ENCODE measurements at regions not wholly inside any gene's neighbourhood (a gene's known extent, or its start where the extent isn't known, plus 50 kb on each side); places are given as distances from the start of the nearest gene placed in this dataset.

DNA sequence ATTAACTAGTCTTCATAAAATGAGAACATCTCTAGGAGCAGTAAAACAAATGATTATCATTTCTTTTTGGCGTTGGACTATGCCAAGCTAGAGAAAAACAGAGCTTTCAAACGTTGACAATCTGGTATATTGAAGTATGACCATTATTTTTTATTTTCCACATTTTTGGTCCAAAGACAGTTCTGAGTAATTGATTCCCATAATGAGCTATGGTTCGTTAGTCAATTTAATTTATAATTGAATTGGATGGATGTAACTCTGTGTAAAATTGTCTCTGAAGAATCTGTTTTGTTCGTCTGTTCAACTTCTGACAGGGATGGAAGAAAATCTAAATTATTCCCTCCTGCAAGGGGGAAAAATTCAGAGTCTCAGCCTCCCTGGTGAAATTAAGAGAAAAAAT, 234.5 kb downstream of the LMO4 start:
- TF ChIP-seq, protein P1, sequence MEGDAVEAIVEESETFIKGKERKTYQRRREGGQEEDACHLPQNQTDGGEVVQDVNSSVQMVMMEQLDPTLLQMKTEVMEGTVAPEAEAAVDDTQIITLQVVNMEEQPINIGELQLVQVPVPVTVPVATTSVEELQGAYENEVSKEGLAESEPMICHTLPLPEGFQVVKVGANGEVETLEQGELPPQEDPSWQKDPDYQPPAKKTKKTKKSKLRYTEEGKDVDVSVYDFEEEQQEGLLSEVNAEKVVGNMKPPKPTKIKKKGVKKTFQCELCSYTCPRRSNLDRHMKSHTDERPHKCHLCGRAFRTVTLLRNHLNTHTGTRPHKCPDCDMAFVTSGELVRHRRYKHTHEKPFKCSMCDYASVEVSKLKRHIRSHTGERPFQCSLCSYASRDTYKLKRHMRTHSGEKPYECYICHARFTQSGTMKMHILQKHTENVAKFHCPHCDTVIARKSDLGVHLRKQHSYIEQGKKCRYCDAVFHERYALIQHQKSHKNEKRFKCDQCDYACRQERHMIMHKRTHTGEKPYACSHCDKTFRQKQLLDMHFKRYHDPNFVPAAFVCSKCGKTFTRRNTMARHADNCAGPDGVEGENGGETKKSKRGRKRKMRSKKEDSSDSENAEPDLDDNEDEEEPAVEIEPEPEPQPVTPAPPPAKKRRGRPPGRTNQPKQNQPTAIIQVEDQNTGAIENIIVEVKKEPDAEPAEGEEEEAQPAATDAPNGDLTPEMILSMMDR (conservative IDR thresholded peaks at IDR 0.05) = no peak

DNA sequence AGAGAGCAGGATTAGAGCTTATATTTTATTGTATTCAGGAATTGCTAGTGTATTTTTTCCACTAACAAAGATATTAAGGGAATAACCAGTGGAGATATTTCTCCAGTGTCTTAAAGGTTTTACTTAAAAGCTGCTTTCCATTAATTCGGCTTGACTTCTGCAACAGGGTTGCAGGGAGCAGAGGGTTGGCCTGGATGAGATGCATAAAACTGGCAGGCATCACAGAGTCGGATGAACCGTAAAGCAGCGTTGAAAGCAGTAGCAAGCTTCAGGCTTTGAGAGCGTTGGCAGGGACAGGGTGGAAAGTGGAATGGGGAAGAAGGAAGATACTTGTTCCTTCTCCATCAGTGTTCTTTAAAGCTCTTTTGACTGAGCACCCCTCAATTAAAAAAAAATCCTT, 237.2 kb downstream of the LMO4 start:
- H3K27ac ChIP-seq = no peak overlapping the region
- TF ChIP-seq, protein P1 (conservative IDR thresholded peaks at IDR 0.05) = no peak

More for the DNA sequence above, 234.5 kb downstream of the LMO4 start:
- H3K27ac ChIP-seq = no peak overlapping the region

DNA sequence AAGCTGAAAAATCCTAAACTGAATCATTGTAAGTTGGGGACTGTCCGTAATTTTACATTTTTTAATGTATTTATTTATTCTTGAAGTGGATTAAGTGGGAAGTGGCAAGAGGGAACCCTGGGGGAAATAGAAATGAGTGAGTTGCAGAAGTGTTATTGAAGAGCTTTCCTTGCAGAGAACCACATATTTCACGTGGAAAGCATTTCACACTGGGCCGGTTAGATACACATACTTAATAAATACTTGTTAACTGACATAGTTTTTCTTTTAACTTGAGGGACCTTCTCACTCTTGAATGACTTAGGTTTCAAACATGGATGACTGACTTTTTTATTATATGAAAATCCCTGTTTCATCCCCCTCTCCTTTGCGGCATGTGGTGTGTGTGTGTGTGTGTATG, 239.3 kb downstream of the LMO4 start:
- no peak overlapping the region for H3K27ac ChIP-seq
- TF ChIP-seq, protein P1 (conservative IDR thresholded peaks at IDR 0.05) = no peak

DNA sequence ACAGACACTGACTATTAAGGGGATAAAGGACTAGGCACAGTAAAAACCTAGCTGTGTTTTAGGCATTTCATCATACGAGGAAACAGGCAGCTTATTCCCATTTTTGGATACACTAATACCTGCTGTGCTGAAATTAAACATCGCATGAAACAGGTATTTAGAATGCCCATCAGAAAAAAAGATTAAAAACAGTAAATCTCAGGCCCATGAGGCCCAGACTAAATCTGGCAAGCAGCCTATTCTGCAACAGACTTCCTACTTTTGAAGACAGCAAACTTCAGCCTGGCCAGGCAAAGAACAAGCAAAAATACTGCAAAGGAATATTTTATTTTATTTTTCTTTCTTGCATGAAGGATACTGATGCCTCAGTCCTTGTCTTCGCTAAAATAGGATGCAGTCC, 240.2 kb downstream of the LMO4 start:
- TF ChIP-seq, protein P1 (conservative IDR thresholded peaks at IDR 0.05) = no peak
- no peak overlapping the region for H3K27ac ChIP-seq

DNA sequence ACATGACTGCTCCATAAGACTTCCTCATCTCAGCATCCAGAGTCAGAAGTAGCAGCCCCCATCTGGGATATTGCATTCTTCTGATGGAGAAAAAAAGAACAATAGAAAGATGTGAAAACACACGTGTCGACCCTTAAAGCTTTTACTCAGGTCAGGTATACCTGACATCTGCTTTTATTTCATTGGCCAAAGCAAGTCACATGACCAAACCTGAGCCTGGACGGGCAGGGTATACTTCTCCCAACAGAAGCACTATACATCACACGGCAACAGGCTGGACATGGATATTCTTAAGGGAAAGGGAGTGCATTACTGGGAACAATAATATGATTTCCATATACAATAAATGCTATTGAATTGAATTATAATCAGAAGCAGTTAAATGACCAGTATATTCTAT, 243.3 kb downstream of the LMO4 start:
- H3K27ac ChIP-seq = no peak overlapping the region
- TF ChIP-seq, protein P1 (conservative IDR thresholded peaks at IDR 0.05) = no peak

DNA sequence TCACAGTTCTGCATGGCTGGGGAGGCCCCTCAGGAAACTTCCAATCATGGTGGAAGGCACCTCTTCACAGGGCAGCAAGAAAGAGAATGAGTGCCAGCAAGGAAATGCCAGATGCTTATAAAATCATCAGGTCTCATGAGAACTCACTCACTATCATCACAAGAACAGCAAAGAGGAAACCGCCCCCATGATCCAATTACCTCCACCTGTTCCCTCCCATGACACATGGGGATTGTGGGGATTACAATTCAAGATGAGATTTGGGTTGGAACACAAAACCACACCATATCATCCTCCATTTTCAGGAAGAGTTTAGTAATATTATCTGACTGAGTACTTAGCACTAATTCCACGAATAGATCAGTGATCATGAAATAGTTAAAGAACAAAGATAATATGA, 244.2 kb downstream of the LMO4 start:
- TF ChIP-seq, protein P1 (conservative IDR thresholded peaks at IDR 0.05) = no peak
- no peak overlapping the region for H3K27ac ChIP-seq

DNA sequence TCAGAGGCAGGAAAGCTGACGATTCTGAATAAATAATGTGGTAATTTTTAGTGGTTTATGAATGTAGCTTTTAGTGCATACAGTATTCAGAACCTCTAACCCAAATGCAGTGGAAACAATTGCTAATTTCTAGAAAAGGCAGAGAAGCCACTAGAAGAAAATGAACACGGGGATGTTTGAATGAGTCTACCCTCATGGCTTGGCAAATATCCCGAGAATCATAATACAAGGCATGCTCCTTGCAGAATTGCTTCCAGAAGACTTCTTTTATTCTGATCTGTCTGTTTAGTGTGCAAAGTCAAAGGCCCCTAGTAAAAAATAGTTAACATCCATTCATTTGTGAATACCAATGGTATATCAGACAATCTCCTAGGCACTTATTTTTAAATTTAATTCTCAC, 246.8 kb downstream of the LMO4 start:
- H3K27ac ChIP-seq = no peak overlapping the region
- TF ChIP-seq, protein P1 (conservative IDR thresholded peaks at IDR 0.05) = no peak

DNA sequence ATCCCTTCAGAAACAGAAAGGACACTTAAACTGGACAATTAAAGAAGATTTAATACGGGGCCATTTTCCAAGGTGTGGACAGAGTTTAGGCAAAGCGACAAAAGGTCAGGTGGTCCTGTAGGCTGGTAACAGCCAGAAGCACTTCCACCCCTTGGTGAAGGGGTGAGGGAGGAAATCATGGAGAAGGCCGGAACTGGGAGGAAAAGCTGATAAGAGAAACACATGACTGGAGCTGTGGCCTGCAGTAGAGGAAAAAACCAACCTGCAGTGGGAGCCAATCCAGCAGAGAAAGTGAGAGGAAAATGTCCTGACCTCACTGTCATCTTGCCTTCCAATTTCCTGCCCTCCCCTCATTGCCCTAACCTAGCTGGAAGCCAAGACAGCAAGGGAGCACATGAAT, 249.8 kb downstream of the LMO4 start:
- no peak overlapping the region for H3K27ac ChIP-seq
- TF ChIP-seq, protein P1 (conservative IDR thresholded peaks at IDR 0.05) = no peak
